Smooth muscle cell (in vitro differentiated cells): ENCODE measurements at regions not wholly inside any gene's neighbourhood (a gene's known extent, or its start where the extent isn't known, plus 50 kb on each side); places are given as distances from the start of the nearest gene placed in this dataset.

ENCODE experiments used
- DNase-seq: peaks from one replicate; lab custom pipeline; 2025; ENCODE audit not compliant: unreplicated experiment; lab: John Stamatoyannopoulos, UW
- H2AFZ ChIP-seq: fragments of 200-600 bp; sonication (generic); 2 replicates; pipeline ENCODE4 v1.6.0; 2016; ENCODE audit warnings: antibody characterized with exemption, low read depth, mild to moderate bottlenecking
- H3F3A ChIP-seq: fragments of 200-600 bp; sonication (generic); 2 replicates; pipeline ENCODE4 v1.6.0; 2017; ENCODE audit warnings: antibody characterized with exemption, low read depth
- H3K27ac ChIP-seq: fragments of 200-600 bp; sonication (generic); 2 replicates; pipeline ENCODE4 v1.5.1; 2016; ENCODE audit warnings: low read depth, mild to moderate bottlenecking
- H3K27me3 ChIP-seq: fragments of 200-600 bp; sonication (generic); 2 replicates; pipeline ENCODE4 v1.6.1; 2016; ENCODE audit warnings: low read depth, mild to moderate bottlenecking
- H3K36me3 ChIP-seq: fragments of 200-600 bp; sonication (generic); 2 replicates; pipeline ENCODE4 v1.5.1; 2016; ENCODE audit warnings: low read depth
- H3K4me1 ChIP-seq: fragments of 200-600 bp; sonication (generic); 2 replicates; pipeline ENCODE4 v1.5.1; 2016; ENCODE audit warnings: low read depth
- H3K4me2 ChIP-seq: fragments of 200-600 bp; sonication (generic); 2 replicates; pipeline ENCODE4 v1.6.0; 2016; ENCODE audit warnings: mild to moderate bottlenecking
- H3K4me3 ChIP-seq: fragments of 200-600 bp; sonication (generic); 2 replicates; pipeline ENCODE4 v1.5.1; 2016; ENCODE audit warnings: mild to moderate bottlenecking
- H3K79me2 ChIP-seq: fragments of 200-600 bp; sonication (generic); 2 replicates; pipeline ENCODE4 v1.6.0; 2016; ENCODE audit warnings: low read depth, mild to moderate bottlenecking
- H3K9ac ChIP-seq: fragments of 200-600 bp; sonication (generic); 2 replicates; pipeline ENCODE4 v1.6.0; 2016; ENCODE audit warnings: low read depth
- H3K9me3 ChIP-seq: fragments of 200-600 bp; sonication (generic); replicated peaks from 2 replicates; pipeline ENCODE4 v1.5.1; 2016; ENCODE audit warnings: low read depth
- H4K20me1 ChIP-seq: fragments of 200-600 bp; sonication (generic); 2 replicates; pipeline ENCODE4 v1.6.0; 2016; ENCODE audit warnings: low read depth
- CTCF ChIP-seq: fragments of 200-600 bp; sonication (generic); IDR thresholded peaks from 2 replicates; pipeline ENCODE4 v1.5.1; 2017; ENCODE audit warnings: borderline replicate concordance, mild to moderate bottlenecking, antibody characterized with exemption; ENCODE audit not compliant: insufficient read depth, poor library complexity, severe bottlenecking
- WGBS: methylation state at CpG from one replicate; pipeline ENCODE4 v1.1.7; 2016; ENCODE audit warnings: low lambda C conversion rate; 5-methylcytosine and 5-hydroxymethylcytosine counted together

DNA sequence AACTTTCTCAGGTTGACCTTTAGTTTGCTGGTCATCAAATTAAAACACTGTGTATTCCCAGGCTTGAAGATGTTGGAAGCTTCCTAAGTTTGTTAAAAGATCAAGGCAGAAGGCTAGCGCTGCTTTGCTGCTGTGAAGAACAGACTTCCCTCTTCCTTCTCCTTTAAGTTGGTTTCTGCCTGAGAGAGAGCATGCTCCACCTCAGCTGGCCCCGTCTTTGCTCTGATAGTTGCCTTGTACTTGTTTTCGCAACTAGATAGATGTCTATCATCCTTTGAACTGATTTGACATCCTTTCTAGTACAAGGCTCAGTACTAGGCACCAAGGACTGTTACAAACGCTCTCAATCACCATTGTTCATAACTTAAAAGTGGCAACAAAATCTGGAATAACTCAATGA, 177.8 kb upstream of the MKLN1 start:
- H2AFZ ChIP-seq: no peak overlapping the region
- 80% methylated on average over 4 of the region's 4 CpGs for WGBS
- H3K27ac ChIP-seq: no peak overlapping the region
- H3K9me3 ChIP-seq: no peaks in the 10 kb centered on the region
- H3K79me2 ChIP-seq: no peaks in the 10 kb centered on the region
- H3K4me3 ChIP-seq: no peak overlapping the region
- H3K9ac ChIP-seq: no peak overlapping the region
- no peak for DNase-seq
- no peaks in the 10 kb centered on the region for H3K27me3 ChIP-seq
- TF ChIP-seq CTCF: no peak
- H3F3A ChIP-seq: no peaks in the 10 kb centered on the region
- H3K4me2 ChIP-seq: no peak overlapping the region
- no peaks in the 10 kb centered on the region for H4K20me1 ChIP-seq
- no peaks in the 10 kb centered on the region for H3K36me3 ChIP-seq
- no peaks in the 10 kb centered on the region for H3K4me1 ChIP-seq

DNA sequence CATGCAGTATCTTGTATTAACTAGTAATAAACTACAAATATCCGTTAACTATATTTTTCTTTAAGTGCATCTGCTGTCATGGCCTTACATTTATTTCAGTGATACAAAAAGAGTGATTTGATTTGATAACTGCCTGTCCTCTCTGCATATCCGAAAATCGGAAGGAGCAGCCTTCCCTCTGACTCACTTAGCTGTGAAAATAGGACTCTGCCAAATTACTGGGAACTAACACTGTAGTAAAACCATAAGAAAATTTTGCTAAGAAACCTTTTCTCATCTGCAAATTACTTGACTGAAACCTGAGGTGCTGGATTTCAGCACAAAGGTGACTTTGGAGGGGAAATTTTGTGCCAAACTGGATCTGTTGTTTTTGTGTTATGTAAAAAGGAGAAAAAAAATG, 176.6 kb upstream of the MKLN1 start:
- Histone ChIP-seq H3K79me2 (no peaks in the 10 kb centered on the region), H4K20me1 (no peaks in the 10 kb centered on the region), H3K9me3 (no peaks in the 10 kb centered on the region), H3K27me3 (no peaks in the 10 kb centered on the region), H2AFZ (no peak overlapping the region), H3F3A (no peaks in the 10 kb centered on the region), H3K4me1 (no peaks in the 10 kb centered on the region), H3K4me2 (no peak overlapping the region), H3K4me3 (no peak overlapping the region), H3K27ac (no peak overlapping the region), H3K36me3 (no peaks in the 10 kb centered on the region), H3K9ac (no peak overlapping the region)
- DNase-seq: no peak
- WGBS: 82% methylated on average over 3 of the region's 3 CpGs
- TF ChIP-seq CTCF: no peak

- Histone ChIP-seq H3K4me3 (no peak overlapping the region), H3K27ac (no peak overlapping the region), H3K9me3 (no peaks in the 10 kb centered on the region), H3F3A (no peaks in the 10 kb centered on the region), H3K9ac (no peak overlapping the region), H2AFZ (no peak overlapping the region), H4K20me1 (no peaks in the 10 kb centered on the region), H3K4me2 (no peak overlapping the region), H3K27me3 (no peaks in the 10 kb centered on the region), H3K79me2 (no peaks in the 10 kb centered on the region), H3K36me3 (no peaks in the 10 kb centered on the region), H3K4me1 (no peaks in the 10 kb centered on the region)
- no peak for DNase-seq
- no peak for TF ChIP-seq CTCF
Observed at GRCh38 chr7:131152766-131153165, 174.9 kb upstream of the MKLN1 start.

DNA sequence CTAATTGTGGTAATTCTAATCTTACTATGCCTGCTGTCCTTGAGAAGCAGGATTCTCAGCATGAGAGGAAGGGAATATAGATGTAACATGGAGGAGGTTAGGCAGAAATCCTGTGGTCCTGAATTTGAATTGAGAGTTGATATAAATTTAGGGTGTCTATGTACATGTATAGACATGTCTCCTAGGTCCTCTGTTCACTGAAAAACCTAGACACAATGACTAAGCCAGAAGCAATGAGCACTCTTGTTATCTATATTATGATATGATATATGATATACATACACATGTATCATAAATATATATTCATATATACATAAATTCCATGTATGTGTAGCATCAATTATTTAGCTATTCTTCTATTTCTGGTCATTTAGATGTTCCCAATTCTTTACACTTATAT, 173.3 kb upstream of the MKLN1 start:
- Histone ChIP-seq H3K4me2 (no peak overlapping the region), H3K36me3 (no peaks in the 10 kb centered on the region), H2AFZ (no peak overlapping the region), H4K20me1 (no peaks in the 10 kb centered on the region), H3K27ac (no peak overlapping the region), H3K79me2 (no peaks in the 10 kb centered on the region), H3K9me3 (no peaks in the 10 kb centered on the region), H3K4me1 (no peaks in the 10 kb centered on the region), H3F3A (no peaks in the 10 kb centered on the region), H3K27me3 (no peaks in the 10 kb centered on the region), H3K9ac (no peak overlapping the region), H3K4me3 (no peak overlapping the region)
- DNase-seq: no peak
- TF ChIP-seq CTCF: no peak
